ENCODE measurements at regions not wholly inside any gene's neighbourhood (a gene's known extent, or its start where the extent isn't known, plus 50 kb on each side); places are given as distances from the start of the nearest gene placed in this dataset.

DNA sequence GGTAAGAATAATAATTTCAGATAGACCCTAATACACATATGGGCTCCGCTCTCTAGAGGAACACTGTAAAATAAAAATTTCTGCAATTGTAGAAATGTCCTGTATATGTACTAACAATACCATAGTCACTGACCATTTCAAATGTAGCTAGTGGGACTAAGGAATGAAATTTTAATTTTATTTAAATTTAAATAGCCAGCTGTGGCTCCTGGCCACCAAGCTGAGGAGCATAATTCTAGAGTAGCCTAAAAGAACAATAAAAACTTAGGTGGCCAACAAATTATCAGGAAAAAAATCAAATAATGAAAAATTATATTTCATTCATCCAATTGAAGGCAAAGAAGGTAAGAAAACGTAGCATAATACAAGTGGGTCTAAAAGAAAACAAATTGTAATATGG, 240.9 kb upstream of the MIR17HG start:
- no peak for DNase-seq

DNA sequence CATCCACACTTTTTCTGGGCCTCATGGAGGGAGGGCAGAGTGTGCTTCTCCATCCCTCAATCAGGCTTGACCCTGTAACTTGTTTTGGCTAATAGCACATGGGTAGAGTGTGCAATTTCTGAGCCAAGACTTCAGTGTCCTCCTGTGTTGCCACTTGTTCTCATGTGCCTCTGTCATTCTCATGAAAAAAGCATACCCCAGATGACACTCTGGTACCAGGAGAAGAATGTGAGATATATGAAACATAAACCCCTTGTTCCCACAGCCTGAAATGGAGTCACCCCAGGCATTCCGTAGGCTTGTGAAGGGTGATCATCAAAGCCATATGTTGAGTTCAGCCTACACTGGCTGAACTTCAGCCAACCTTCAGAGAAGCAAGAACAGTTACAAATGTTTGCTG, 239.2 kb upstream of the MIR17HG start:
- DNase-seq = no peak

GRCh38 chr13:91111476-91112200, 235.8 kb upstream of the MIR17HG start:
- DNase-seq = no peak

DNA sequence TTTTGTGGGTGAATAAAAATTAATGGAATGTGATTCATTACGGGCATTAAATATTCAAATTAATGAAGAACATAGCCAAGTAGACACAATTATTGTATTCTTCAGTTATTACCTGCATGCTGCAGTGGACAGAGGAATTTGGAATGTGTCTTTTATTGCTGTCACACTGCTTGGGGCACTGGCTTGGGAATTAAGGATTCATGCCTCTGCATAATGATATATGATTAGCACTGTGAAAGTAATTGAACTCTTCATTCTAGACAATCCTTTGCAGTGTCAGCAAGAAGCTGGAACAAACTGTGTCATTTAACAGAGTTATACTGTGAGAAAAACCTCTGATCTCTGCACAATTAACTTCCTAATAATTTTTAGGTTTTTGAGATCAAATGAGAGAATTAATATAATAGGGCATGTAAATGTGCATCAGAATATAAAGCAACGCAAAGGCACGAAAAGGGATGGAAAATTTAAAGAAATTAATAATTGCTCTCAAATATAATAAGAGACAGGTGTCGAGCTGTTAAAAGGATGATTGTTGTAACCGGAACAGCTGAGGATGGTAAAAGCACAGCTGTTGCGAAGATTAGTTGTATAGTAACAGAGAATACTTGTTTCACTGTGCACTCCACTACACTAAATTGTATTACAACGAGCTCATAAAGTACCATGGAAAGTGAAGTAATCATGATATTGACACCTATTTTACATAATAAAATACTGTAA, 235.1 kb upstream of the MIR17HG start:
- no peak for DNase-seq

GRCh38 chr13:91112924-91113277, 234.6 kb upstream of the MIR17HG start:
- no peak for DNase-seq

- DNase-seq = no peak
These were observed 231.7 kb upstream of the MIR17HG start for GRCh38 chr13:91115776-91116175.

DNA sequence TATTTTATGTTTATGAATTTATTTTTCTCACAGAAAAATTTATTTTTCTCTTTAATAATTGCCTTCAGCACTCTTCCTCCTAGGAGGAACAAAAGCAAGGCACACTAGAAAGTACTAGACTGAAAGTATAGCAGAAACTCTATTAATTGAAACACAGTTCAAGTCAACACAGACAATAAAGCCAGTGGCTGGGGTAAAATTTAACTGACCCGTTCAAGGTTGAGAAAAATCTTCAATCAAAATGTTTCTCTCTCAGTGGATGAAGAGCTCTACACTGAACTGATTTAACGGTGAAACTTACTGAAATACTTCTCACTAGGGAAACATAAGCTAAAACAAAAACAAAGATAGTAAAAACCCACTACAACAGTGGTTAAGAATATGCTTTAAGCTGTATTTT, 230.1 kb upstream of the MIR17HG start:
- no peak for DNase-seq

- DNase-seq = no peak
These were observed 227.8 kb upstream of the MIR17HG start for GRCh38 chr13:91119643-91120042.

DNA sequence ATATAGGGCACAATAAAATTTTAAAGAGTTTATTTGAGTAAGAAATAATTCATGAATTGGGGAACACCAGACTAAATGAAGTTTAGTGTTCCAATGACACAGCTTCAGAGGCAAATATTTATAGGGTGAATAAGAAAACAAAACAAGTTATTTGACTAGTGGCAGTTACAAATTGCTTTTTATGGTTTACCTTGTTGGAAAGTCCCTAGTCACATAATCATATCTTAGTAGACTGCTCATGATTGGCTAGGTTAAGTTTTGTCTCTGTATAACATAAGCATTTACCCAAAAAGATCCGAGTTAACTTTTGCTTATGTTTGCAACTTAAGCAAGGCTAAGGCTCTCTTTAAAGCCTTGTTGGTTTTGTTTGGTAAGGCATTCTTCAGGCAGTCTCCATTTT, 224.7 kb upstream of the MIR17HG start:
- no peak for DNase-seq

DNA sequence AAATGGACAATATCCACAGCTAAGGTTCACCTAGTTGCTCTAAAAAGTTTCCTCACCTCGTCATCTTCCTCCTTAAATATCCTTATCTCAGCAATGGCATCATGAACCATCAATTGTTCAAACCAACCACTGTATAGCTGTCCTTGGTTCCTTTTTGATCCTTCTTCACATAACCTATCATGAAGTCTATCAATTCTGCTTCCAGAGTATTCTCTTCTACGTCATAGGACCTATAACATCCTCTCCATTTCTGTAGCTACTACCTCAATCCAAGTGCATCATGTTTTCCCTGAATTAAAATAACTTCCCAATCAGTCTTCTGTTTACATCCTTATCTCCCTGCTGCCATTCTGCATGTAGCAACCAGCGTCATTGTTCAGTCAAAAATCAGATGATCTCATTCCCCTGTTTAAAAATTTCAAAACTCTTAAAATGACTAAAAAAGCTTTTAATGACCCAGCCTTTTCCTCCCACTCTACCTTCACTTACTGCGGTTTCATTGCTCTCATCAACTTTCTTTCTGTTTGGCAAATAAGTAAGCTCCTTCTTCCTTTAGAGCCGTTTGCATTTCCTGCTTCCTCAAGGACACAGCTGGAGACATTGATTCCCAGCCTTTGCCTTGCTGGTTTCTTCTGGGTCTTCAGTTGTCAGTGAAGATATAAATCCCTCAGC, 223.9 kb upstream of the MIR17HG start:
- no peak for DNase-seq

- DNase-seq = no peak
These were observed 220.7 kb upstream of the MIR17HG start for GRCh38 chr13:91126806-91127205.

- no peak for DNase-seq
These were observed 219.5 kb upstream of the MIR17HG start for GRCh38 chr13:91127995-91128394.

DNA sequence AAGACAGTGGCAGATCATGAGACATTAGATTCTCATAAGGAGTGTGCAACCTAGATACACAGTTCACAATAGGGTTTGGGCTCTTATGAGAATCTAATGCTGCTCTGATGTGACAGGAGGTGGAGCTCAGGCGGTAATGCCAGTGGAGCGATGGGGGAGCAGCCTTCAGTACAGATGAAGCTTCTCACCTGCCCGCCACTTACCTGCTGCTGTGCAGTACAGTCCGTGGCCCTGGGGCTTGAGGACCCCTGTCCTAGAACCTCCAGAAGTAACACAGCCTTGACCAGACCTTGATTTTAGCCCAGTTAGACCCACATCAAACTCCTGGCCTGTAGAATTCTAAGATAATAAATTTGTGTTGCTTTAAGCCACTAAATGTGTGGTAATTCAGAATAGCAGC, 215.1 kb upstream of the MIR17HG start:
- no peak for DNase-seq

- no peak for DNase-seq
These were observed 214.7 kb upstream of the MIR17HG start for GRCh38 chr13:91132786-91133185.

- peak in 2 of 6 experiments; percentile 6 to 10 for DNase-seq
These were observed 213.3 kb upstream of the MIR17HG start for GRCh38 chr13:91133941-91134802.

- no peak for DNase-seq
These were observed 212.7 kb upstream of the MIR17HG start for GRCh38 chr13:91134803-91135184.

DNA sequence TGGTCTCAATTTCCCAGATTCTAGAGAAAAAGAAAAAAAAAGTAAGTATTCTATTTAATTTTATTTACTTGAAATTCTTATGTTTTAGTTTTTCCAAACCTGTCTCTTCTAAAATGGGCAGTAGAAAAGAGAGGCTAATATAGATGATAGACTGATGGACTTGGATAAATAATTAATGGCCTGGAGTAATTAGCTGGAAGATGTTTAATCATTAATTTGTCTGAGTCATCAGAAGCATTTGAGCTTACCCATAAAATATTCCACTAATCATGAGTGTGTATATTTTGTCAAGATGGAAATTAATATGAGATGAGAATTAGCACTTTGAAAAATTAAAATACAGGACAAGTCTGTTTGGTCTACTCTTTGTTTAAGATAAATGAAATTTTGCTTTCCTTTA, 212.1 kb upstream of the MIR17HG start:
- DNase-seq = no peak

GRCh38 chr13:91135968-91136367, 211.5 kb upstream of the MIR17HG start:
- no peak for DNase-seq

GRCh38 chr13:91136806-91137205, 210.7 kb upstream of the MIR17HG start:
- no peak for DNase-seq

- DNase-seq = no peak
These were observed 208.3 kb upstream of the MIR17HG start for GRCh38 chr13:91139232-91139631.

- no peak for DNase-seq
These were observed 205.9 kb upstream of the MIR17HG start for GRCh38 chr13:91141543-91142061.

DNA sequence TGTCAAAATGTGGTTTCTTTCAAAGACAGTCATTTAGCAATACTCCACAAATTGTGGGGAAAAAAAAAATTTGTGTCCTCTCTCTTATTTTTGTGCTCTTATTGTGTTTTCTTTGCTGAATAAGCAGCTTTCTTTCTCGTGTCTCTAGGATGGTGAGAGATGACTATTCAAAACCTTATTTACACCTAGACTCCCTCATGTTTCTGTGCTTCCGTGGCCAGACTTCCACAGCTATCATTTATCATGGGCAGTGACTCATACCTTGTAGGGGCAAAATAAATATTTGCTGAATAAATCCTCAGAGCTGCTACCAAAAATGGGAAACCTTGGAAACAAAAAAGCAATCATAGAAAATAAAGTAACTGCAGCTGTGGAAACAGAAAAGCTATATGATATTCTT, 204.9 kb upstream of the MIR17HG start:
- no peak for DNase-seq

GRCh38 chr13:91144054-91144453, 203.4 kb upstream of the MIR17HG start:
- no peak for DNase-seq

Data from stimulated activated naive CD4-positive, alpha-beta T cell (primary cell).